ENCODE measurements at regions not wholly inside any gene's neighbourhood (a gene's known extent, or its start where the extent isn't known, plus 50 kb on each side); places are given as distances from the start of the nearest gene placed in this dataset.

DNA sequence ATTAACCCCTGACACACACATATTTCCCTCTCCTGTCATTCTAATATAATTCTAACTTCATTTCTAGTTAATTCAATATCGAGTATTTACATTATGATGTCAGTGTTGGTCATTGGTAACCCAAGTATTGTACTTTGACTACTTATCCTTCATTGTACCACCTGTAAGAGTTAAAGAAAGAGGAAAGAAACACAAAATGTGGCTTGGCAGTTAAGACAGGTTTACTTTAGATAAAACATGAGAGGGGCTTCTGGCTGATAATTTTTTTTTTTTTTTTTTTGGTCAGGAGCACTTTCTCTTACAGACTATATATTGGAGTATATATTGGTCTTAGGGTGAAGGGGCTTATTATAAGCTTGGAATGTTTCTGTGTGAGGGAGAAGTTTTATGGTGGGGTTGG, 57.0 kb upstream of the ACYP2 start:
- Histone ChIP-seq H2AK5ac (ENCODE audit: low read length) (no peak overlapping the region), H3K79me2 (ENCODE audit: control insufficient read depth, insufficient read depth, low read length) (no peaks in the 10 kb centered on the region), H3K4me1 (ENCODE audit: control insufficient read depth, low read depth, low read length) (no peaks in the 10 kb centered on the region), H3K27me3 (ENCODE audit: insufficient read depth, low read length, poor library complexity) (no peaks in the 10 kb centered on the region), H3K79me1 (ENCODE audit: low read length) (no peaks in the 10 kb centered on the region), H2BK15ac (replicated peaks; ENCODE audit: low read depth) (no peak overlapping the region), H2BK120ac (ENCODE audit: low read depth, low read length) (no peak overlapping the region), H4K8ac (ENCODE audit: low read depth, low read length) (no peak overlapping the region), H3K9ac (ENCODE audit: low read length) (no peak overlapping the region), H3K4me2 (ENCODE audit: low read length) (no peak overlapping the region), H3K27ac (ENCODE audit: low read depth, low read length) (no peak overlapping the region), H2BK5ac (ENCODE audit: low read length) (no peak overlapping the region), H3K36me3 (ENCODE audit: control insufficient read depth, insufficient read depth, low read length) (no peaks in the 10 kb centered on the region), H3K18ac (ENCODE audit: low read length) (no peak overlapping the region), H3K4me3 (ENCODE audit: low read length) (no peak overlapping the region), H3K56ac (ENCODE audit: low read length) (no peak overlapping the region), H3K4ac (ENCODE audit: low read depth, low read length) (no peak overlapping the region), H3K23ac (ENCODE audit: low read length) (no peak overlapping the region), H4K5ac (ENCODE audit: low read length) (no peak overlapping the region)
- DNase-seq, result no peak
- WGBS (ENCODE audit: extremely low coverage, insufficient coverage, low lambda C conversion rate), result no CpG with 5 or more reads among the region's 1 CpG

DNA sequence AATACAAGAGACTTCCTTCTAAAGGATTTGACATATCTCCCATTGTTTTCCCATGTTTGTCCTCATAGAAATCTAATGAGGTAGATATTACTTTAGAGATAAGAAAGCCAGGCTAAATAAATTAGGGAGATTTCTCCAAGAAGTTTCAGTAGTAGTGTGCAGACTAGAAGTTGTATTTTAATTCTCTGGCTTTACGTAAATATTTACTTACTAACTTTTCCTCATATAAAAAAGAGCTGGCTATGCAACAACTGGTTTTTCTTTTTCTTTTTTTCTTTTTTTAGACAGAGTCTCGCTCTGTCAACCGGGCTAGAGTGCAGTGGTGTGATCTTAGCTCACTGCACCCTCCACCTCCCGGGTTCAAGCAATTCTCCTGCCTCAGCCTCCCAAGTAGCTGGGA, 60.6 kb upstream of the ACYP2 start:
- no peaks in the 10 kb centered on the region for H3K79me1 ChIP-seq (ENCODE audit: low read length)
- H3K27ac ChIP-seq (ENCODE audit: low read depth, low read length), result no peak overlapping the region
- WGBS (ENCODE audit: extremely low coverage, insufficient coverage, low lambda C conversion rate), result no CpG with 5 or more reads among the region's 4 CpGs
- DNase-seq, result no peak
- H3K4me2 ChIP-seq (ENCODE audit: low read length), result no peak overlapping the region
- H2AK5ac ChIP-seq (ENCODE audit: low read length), result no peak overlapping the region
- H3K9ac ChIP-seq (ENCODE audit: low read length), result no peak overlapping the region
- H3K36me3 ChIP-seq (ENCODE audit: control insufficient read depth, insufficient read depth, low read length), result no peaks in the 10 kb centered on the region
- H3K56ac ChIP-seq (ENCODE audit: low read length), result no peak overlapping the region
- no peak overlapping the region for H4K5ac ChIP-seq (ENCODE audit: low read length)
- H3K4ac ChIP-seq (ENCODE audit: low read depth, low read length), result no peak overlapping the region
- H3K23ac ChIP-seq (ENCODE audit: low read length), result no peak overlapping the region
- no peaks in the 10 kb centered on the region for H3K27me3 ChIP-seq (ENCODE audit: insufficient read depth, low read length, poor library complexity)
- no peak overlapping the region for H4K8ac ChIP-seq (ENCODE audit: low read depth, low read length)
- H3K4me1 ChIP-seq (ENCODE audit: control insufficient read depth, low read depth, low read length), result no peaks in the 10 kb centered on the region
- H3K79me2 ChIP-seq (ENCODE audit: control insufficient read depth, insufficient read depth, low read length), result no peaks in the 10 kb centered on the region
- no peak overlapping the region for H2BK5ac ChIP-seq (ENCODE audit: low read length)
- H2BK120ac ChIP-seq (ENCODE audit: low read depth, low read length), result no peak overlapping the region
- H3K18ac ChIP-seq (ENCODE audit: low read length), result no peak overlapping the region
- H2BK15ac ChIP-seq (replicated peaks; ENCODE audit: low read depth), result no peak overlapping the region
- no peak overlapping the region for H3K4me3 ChIP-seq (ENCODE audit: low read length)

- H3K18ac ChIP-seq (ENCODE audit: low read length), result no peak overlapping the region
- H3K56ac ChIP-seq (ENCODE audit: low read length), result no peak overlapping the region
- H3K9ac ChIP-seq (ENCODE audit: low read length), result no peak overlapping the region
- no peak overlapping the region for H3K4me2 ChIP-seq (ENCODE audit: low read length)
- no peaks in the 10 kb centered on the region for H3K27me3 ChIP-seq (ENCODE audit: insufficient read depth, low read length, poor library complexity)
- DNase-seq, result no peak
- H4K5ac ChIP-seq (ENCODE audit: low read length), result no peak overlapping the region
- H3K4ac ChIP-seq (ENCODE audit: low read depth, low read length), result no peak overlapping the region
- no peaks in the 10 kb centered on the region for H3K36me3 ChIP-seq (ENCODE audit: control insufficient read depth, insufficient read depth, low read length)
- H2AK5ac ChIP-seq (ENCODE audit: low read length), result no peak overlapping the region
- no CpG with 5 or more reads among the region's 3 CpGs for WGBS (ENCODE audit: extremely low coverage, insufficient coverage, low lambda C conversion rate)
- no peak overlapping the region for H2BK120ac ChIP-seq (ENCODE audit: low read depth, low read length)
- no peaks in the 10 kb centered on the region for H3K4me1 ChIP-seq (ENCODE audit: control insufficient read depth, low read depth, low read length)
- H2BK5ac ChIP-seq (ENCODE audit: low read length), result no peak overlapping the region
- no peak overlapping the region for H3K27ac ChIP-seq (ENCODE audit: low read depth, low read length)
- no peaks in the 10 kb centered on the region for H3K79me2 ChIP-seq (ENCODE audit: control insufficient read depth, insufficient read depth, low read length)
- H3K4me3 ChIP-seq (ENCODE audit: low read length), result no peak overlapping the region
- H3K23ac ChIP-seq (ENCODE audit: low read length), result no peak overlapping the region
- H2BK15ac ChIP-seq (replicated peaks; ENCODE audit: low read depth), result no peak overlapping the region
- H4K8ac ChIP-seq (ENCODE audit: low read depth, low read length), result no peak overlapping the region
- H3K79me1 ChIP-seq (ENCODE audit: low read length), result no peaks in the 10 kb centered on the region
Measured at GRCh38 chr2:54054271-54054670, 61.1 kb upstream of the ACYP2 start.

DNA sequence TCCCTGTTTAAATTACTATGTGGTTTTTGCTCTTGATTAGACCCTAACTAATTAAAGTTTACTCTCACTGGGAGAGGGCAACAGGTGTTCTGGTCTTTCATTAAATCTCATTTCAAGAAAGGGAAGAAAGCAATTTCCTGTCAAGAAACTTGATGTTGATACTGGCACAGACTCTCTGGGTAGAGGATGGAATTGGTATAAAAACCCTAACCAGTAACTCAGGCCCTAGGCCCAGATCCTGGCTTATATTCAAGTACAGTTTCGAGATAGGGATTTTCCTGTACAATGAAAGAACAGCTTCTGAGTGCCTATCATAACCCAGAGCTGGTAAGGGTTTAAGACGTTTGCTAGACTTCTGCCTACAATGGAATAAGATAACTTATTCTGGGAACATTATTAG, 61.6 kb upstream of the ACYP2 start:
- Histone ChIP-seq H3K79me1 (ENCODE audit: low read length) (no peaks in the 10 kb centered on the region), H4K5ac (ENCODE audit: low read length) (no peak overlapping the region), H3K79me2 (ENCODE audit: control insufficient read depth, insufficient read depth, low read length) (no peaks in the 10 kb centered on the region), H3K36me3 (ENCODE audit: control insufficient read depth, insufficient read depth, low read length) (no peaks in the 10 kb centered on the region), H3K4ac (ENCODE audit: low read depth, low read length) (no peak overlapping the region), H3K56ac (ENCODE audit: low read length) (no peak overlapping the region), H2AK5ac (ENCODE audit: low read length) (no peak overlapping the region), H4K8ac (ENCODE audit: low read depth, low read length) (no peak overlapping the region), H3K4me1 (ENCODE audit: control insufficient read depth, low read depth, low read length) (no peaks in the 10 kb centered on the region), H3K27ac (ENCODE audit: low read depth, low read length) (no peak overlapping the region), H2BK5ac (ENCODE audit: low read length) (no peak overlapping the region), H3K4me2 (ENCODE audit: low read length) (no peak overlapping the region), H3K9ac (ENCODE audit: low read length) (no peak overlapping the region), H3K18ac (ENCODE audit: low read length) (no peak overlapping the region), H2BK15ac (replicated peaks; ENCODE audit: low read depth) (no peak overlapping the region), H3K4me3 (ENCODE audit: low read length) (no peak overlapping the region), H3K23ac (ENCODE audit: low read length) (no peak overlapping the region), H2BK120ac (ENCODE audit: low read depth, low read length) (no peak overlapping the region), H3K27me3 (ENCODE audit: insufficient read depth, low read length, poor library complexity) (no peaks in the 10 kb centered on the region)
- no CpG with 5 or more reads among the region's 2 CpGs for WGBS (ENCODE audit: extremely low coverage, insufficient coverage, low lambda C conversion rate)
- DNase-seq, result no peak

GRCh38 chr2:54052825-54053718, 62.3 kb upstream of the ACYP2 start:
- WGBS (ENCODE audit: extremely low coverage, insufficient coverage, low lambda C conversion rate), result no CpG with 5 or more reads among the region's 4 CpGs
- Histone ChIP-seq H3K27ac (ENCODE audit: low read depth, low read length) (no peak overlapping the region), H3K4ac (ENCODE audit: low read depth, low read length) (no peak overlapping the region), H2BK5ac (ENCODE audit: low read length) (no peak overlapping the region), H3K9ac (ENCODE audit: low read length) (no peak overlapping the region), H3K79me1 (ENCODE audit: low read length) (no peaks in the 10 kb centered on the region), H4K5ac (ENCODE audit: low read length) (no peak overlapping the region), H3K18ac (ENCODE audit: low read length) (no peak overlapping the region), H3K56ac (ENCODE audit: low read length) (no peak overlapping the region), H3K4me3 (ENCODE audit: low read length) (no peak overlapping the region), H2AK5ac (ENCODE audit: low read length) (peak overlapping the region; percentile 43), H2BK120ac (ENCODE audit: low read depth, low read length) (no peak overlapping the region), H3K79me2 (ENCODE audit: control insufficient read depth, insufficient read depth, low read length) (no peaks in the 10 kb centered on the region), H4K8ac (ENCODE audit: low read depth, low read length) (no peak overlapping the region), H2BK15ac (replicated peaks; ENCODE audit: low read depth) (no peak overlapping the region), H3K23ac (ENCODE audit: low read length) (no peak overlapping the region), H3K4me2 (ENCODE audit: low read length) (no peak overlapping the region), H3K27me3 (ENCODE audit: insufficient read depth, low read length, poor library complexity) (no peaks in the 10 kb centered on the region), H3K36me3 (ENCODE audit: control insufficient read depth, insufficient read depth, low read length) (no peaks in the 10 kb centered on the region), H3K4me1 (ENCODE audit: control insufficient read depth, low read depth, low read length) (no peaks in the 10 kb centered on the region)
- peak; percentile 51 for DNase-seq

- Histone ChIP-seq H2BK120ac (ENCODE audit: low read depth, low read length) (no peak overlapping the region), H4K8ac (ENCODE audit: low read depth, low read length) (no peak overlapping the region), H3K4ac (ENCODE audit: low read depth, low read length) (no peak overlapping the region), H3K27me3 (ENCODE audit: insufficient read depth, low read length, poor library complexity) (no peaks in the 10 kb centered on the region), H4K5ac (ENCODE audit: low read length) (no peak overlapping the region), H3K4me3 (ENCODE audit: low read length) (no peak overlapping the region), H3K9ac (ENCODE audit: low read length) (no peak overlapping the region), H2BK5ac (ENCODE audit: low read length) (no peak overlapping the region), H3K79me1 (ENCODE audit: low read length) (no peaks in the 10 kb centered on the region), H3K36me3 (ENCODE audit: control insufficient read depth, insufficient read depth, low read length) (no peaks in the 10 kb centered on the region), H2AK5ac (ENCODE audit: low read length) (no peak overlapping the region), H3K27ac (ENCODE audit: low read depth, low read length) (no peak overlapping the region), H3K4me1 (ENCODE audit: control insufficient read depth, low read depth, low read length) (no peaks in the 10 kb centered on the region), H3K56ac (ENCODE audit: low read length) (no peak overlapping the region), H3K79me2 (ENCODE audit: control insufficient read depth, insufficient read depth, low read length) (no peaks in the 10 kb centered on the region), H3K4me2 (ENCODE audit: low read length) (no peak overlapping the region), H3K23ac (ENCODE audit: low read length) (no peak overlapping the region), H3K18ac (ENCODE audit: low read length) (no peak overlapping the region), H2BK15ac (replicated peaks; ENCODE audit: low read depth) (no peak overlapping the region)
- WGBS (ENCODE audit: extremely low coverage, insufficient coverage, low lambda C conversion rate), result no CpG with 5 or more reads among the region's 2 CpGs
- DNase-seq, result no peak
Measured at GRCh38 chr2:54050445-54050844, 65.0 kb upstream of the ACYP2 start.

Measured in mesendoderm (in vitro differentiated cells).